Activated T-helper 1 cell treated with anti-CD3 and anti-CD28 coated beads, Interleukin-2, amount 50 U/mL, for 16 hours (primary cell): ENCODE measurements at regions not wholly inside any gene's neighbourhood (a gene's known extent, or its start where the extent isn't known, plus 50 kb on each side); places are given as distances from the start of the nearest gene placed in this dataset.

ENCODE experiments used
- DNase-seq, 2 donors: peaks; one replicate each; pipeline ENCODE4 v3.0.0-alpha.2; 2020; ENCODE audit warnings: low read depth in 1 of 2, low spot score in 1 of 2

DNA sequence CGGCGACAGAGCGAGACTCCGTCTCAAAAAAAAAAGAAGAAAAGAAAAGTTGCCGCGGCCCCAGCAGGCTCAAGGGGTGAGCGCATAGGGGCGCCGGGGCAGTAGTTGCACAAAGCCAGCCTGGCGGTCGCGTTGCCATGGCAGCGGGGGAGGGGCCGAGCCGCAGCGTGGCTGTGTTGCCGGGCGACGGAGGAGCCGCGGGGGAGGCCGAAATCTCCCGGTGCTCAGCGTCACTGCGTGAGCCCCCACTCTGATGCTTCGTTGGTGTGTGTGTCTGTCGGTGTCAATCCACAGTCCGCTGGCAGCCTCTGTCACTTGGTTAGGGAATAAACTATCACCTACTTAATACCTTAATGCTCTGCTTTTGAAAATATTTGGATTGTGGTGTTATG is 82.9 kb upstream of the C1QTNF9B start:
- DNase-seq, result peak; percentile 55 to 72

DNA sequence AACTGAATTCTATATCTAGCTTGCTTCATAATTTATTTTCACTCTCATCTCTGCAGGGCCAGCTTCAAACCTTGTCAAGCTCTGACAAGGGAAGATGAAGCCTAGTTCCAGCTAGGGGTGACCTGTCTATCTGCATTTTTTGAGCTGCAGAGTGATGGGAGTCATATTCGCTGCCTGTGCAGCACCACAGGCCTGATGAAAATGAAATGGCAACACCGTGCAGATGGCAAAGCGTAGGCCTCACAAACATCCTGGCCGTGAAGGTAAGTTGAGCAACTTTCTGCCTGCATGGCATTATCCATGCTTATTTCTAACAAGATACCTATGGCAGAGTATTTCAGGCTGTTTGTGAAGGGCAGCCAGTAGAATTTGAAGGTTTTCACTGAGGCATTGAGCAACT is 86.4 kb upstream of the C1QTNF9B start:
- no peak for DNase-seq

DNA sequence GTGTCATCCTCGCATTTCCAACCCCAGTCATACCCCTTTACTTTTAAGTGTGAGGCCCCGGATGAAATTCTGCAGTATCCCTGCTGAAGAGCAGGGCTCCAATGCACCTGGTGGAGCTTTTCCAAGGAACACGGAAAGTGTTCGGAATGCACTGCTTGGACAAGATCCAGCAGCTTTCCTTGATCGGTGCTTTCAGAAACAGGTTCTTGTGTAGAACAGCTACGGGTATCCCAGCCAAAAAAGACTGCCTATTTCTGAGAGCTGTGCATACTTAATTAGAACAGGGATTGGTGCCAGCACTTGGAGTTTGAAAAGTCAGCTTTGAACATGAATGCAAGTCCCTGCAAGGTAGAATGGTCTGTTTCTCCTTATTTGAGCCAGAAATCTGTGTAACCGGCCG is 87.2 kb upstream of the C1QTNF9B start:
- no peak for DNase-seq

DNA sequence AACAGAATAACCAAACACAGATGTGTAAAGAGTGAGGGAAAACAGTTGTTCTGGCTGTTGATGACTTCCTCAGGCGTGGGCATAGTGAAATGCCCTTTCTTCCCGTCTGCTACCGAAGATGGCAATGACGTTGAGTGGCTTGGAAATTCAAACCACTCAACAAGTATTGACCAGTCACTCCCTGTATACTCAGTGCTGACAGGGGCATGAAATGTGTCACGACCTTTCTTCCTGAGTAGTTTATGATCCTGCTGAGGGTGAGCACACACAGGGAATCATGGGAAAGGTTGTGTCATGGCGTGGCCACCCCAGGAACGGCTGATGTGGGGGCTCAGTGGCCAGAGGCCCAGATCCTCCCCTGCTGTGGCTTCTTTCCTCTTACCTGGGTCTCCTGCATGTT is 87.8 kb upstream of the C1QTNF9B start:
- no peak for DNase-seq

DNA sequence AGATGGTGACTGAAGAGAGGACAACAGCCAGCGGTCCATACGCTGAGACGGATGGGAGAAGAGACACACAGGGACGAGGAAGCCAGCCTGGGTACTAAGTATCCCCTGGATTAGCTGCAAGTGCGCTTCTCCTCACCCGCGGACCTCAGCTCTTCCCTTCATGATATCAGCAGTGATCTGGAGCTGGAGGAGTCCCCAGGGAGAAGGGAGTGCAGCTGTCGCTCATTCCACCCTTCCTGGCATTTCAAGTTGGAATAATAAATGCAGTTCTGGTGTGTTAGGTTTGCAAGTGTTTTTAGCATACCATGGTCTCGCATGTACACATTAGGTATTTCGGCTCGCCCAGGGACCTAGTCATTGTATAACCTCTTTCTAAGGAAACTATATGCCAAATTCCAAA is 88.5 kb upstream of the C1QTNF9B start:
- no peak for DNase-seq

DNA sequence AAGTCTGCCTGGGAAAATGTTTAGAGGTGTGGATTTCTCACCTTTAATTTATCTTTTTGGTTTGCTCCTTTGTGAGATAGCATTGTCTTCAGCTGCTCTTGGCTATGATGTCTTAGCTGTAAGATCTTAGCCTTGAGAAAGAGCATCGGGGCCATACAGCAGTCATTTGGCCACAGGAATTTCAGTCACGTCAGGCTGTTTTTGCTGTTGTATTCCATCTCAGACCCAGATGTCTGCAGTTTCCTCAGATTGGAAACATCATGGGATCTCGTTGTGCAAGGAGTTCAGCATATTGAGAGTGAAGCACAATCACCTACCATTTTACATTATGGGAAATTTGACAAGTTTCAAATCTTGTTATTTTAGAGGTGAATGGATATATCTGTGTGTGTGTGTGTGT is 89.3 kb upstream of the C1QTNF9B start:
- DNase-seq, result no peak

DNA sequence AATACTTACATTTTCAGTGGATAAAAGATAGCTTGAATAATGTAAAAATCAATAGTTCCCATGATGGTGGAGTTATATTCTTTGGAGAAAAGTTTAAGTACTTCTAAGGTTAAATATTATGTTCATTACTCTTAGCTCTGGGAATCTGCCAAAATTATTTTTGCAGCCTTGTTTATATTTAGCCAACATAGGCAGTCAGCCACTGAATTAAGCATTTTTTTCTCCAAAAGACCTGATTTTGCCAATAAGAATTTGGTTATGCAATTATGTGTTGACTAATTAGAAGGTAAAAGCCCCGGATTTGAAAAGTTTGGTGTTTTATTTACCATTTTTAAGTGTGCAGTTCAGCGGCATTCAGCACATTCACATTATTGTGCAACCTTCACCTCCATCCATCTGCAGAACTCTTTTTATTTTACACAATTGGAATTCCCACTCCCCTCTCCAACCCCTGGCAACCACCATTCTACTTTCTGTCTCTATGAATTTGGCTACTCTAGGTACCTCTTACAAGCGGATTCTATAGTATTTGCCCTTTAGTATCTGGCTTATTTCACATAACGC is 90.1 kb upstream of the C1QTNF9B start:
- DNase-seq, result no peak

DNA sequence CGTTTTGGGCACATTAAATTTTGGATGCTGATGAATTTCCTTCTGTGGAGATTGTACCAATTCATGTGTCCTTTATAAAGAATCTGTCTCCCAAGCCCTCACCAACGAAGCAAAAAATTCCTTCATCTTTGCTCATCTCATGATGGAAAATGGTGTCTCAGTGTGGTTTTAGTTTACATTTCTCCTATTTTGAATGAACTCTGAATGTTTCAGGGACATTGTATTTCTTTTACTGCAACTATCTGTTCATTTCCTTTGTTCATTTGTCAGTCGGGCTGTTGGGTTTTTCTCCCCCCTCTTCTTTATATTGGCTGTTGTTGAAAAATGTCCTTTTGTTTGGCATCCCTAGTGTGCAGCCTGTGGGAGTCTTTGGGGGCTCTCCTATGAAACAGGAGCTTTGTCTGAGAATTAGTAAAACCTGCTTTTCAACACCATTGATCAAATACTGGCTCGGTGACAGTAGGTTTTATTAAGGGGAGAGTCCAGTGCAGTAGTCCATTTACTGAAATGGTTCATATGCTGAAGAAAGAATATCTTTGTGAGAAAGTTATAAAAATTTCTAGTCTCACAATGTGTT is 91.3 kb upstream of the C1QTNF9B start:
- no peak for DNase-seq

DNA sequence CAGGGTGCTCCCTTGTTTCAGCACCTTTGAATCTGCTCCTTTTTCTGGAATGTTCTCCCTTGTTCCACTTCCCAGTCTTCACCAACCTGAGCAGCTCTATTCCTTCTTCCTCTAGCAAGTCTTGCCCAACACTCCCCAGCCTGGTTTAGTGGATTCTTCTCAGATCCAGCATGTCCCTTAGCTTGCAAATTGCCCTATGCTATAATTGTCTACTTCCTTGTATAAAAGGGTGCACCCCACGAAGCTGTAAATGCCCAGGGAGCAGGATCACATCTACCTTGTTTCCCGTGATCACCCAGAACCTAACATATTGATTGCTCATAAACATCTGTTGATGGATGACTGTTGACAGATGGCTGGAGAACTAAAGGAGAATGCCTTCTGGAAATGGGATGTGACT is 93.2 kb upstream of the C1QTNF9B start:
- no peak for DNase-seq

DNA sequence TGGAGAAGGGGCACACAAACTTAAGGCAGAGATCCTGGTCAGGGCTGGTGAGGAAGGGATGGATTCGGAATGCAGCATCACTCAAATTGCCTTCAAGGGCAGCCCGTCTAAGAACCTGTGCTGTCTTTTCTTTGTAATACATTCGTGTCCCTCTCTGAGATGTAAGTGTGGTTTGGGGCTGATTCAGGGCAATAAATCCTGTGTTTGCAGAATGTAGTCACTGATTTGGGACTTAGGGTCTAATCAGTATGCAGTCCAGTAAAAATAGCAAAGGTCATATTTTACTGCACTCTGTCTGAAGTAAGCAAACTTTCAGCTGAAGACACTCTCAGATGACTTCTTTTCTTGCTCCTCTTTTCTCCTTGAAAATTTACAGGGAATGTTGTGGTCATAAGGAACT is 93.8 kb upstream of the C1QTNF9B start:
- no peak for DNase-seq

DNA sequence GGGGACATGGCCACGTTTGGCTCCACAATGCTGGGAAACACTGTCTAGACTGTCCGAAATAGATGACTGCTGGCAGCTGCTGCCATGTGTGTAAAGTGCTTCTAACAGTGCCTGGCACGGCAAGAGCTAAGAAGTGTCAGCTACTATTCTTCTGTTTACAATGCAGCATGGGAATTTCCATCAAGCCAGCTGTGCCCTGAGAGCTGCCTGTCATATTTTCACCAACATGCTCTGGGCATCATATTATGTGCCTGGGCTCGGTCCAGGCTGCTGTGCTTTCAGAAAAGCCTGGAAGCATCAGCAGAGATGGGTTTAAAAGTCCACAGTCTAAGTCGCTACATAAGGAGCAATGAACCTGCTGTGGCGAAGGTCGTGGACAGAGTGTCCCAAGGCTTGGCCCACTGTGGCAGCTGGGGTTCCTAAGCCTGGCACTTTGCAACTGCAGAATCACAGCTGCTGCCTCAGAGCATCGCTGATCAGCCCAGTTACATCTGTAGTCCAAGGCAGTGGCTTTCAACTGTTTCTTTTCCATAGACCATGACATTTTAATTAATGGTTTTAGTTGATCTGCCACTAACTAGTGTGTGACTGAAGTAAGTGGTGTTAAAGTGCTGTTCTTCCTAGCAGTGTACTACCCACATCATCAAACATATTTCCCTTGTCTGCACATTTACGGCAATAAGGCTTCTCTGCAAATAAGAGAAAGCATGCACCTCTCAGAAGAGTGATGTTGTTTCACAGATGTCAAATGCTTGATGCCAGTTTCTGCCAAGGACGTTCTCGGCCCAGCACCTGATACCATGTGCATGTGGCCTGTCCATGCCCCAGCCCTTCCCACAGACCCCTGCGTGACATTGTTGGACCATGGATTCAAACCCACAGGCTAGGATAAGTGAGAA is 95.7 kb upstream of the C1QTNF9B start:
- DNase-seq, result no peak

DNA sequence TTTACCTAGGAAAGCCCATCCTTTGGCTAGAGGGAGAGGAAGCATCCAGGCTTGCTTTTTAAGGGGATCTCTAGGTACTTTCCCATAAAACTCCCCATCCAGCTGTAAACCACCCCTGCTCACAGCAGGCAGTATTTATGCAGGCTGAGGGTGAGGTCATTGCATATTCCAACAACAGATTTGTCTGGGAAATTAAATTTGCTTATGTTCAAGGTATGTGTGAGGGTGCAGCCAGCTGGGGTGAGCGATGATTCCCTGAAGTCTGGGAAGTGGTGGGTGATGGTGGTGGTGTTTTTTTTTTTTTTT is 96.3 kb upstream of the C1QTNF9B start:
- no peak for DNase-seq

DNA sequence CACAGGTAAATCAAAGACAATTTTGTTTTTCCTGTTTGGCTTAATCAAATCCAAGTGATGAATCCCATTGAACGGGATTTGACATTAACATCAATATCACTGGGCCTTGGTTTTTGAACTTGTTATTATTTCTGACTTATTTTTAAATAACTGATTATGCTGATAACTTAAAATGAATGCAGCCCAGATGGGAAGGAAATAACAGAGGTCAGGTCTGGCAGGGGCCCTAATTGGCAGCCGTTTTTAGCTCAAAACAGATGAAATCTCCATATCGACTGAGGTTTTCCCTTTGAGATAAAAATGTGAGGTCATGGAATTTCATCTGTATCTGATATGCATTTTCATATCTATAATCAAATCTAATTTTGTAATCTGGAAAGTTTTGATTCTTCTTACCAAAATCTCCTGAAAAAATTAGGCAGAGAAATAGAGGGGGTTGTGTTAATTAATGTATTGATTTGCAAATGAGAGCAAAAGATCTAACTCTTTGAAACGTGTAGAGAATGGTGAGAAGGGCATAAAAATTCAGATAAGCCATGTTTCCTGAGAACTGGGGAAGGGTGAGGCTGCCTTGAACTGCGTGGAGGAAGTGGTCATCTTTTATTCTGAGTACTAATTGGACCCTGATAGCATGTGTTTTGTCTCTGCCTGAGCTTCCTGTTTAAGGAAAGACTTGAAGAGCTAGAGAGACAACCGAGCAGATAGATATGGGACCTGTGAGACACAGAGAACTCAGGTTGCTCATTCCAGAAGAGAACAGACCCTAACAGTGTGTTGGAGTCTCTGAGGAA is 98.2 kb upstream of the C1QTNF9B start:
- DNase-seq, result no peak

DNA sequence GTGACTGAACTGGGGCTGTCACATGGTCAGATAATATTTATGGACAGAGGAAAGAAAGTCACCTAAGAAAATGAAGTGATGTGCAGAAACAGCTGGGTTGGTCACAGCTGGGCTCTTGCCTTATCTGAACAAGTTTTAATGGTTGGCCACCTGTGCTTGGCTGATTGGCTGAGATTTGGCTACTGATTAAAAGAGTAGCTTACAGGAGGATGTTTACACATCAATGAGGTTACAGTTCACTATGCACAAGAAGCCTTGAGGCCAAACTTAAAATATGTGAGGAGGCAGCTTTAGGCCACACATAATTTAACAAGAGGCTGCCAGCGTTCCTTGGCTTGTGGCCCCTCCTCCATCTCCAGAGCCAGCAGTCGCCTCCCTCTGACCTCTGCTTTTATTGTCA is 99.2 kb upstream of the C1QTNF9B start:
- no peak for DNase-seq

DNA sequence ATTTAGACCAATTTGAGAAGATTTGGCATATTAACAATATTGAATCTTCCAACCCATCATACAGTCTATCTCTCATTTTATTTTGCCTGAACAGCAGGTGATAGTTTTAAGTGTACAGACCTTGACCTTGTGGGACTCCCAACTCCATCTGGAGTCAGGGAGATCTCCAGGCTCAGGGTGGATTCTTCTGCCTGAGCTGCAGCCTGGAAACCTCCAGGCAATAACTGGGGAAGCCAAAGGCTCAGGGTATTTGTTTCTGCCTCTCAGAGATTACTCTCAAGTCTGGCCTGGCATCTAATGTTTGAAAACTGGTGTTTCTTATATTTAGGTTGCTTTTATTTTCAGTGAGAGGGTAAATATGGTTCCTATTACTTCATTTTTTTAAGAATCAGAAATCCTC is 102.1 kb upstream of the C1QTNF9B start:
- DNase-seq, result no peak

DNA sequence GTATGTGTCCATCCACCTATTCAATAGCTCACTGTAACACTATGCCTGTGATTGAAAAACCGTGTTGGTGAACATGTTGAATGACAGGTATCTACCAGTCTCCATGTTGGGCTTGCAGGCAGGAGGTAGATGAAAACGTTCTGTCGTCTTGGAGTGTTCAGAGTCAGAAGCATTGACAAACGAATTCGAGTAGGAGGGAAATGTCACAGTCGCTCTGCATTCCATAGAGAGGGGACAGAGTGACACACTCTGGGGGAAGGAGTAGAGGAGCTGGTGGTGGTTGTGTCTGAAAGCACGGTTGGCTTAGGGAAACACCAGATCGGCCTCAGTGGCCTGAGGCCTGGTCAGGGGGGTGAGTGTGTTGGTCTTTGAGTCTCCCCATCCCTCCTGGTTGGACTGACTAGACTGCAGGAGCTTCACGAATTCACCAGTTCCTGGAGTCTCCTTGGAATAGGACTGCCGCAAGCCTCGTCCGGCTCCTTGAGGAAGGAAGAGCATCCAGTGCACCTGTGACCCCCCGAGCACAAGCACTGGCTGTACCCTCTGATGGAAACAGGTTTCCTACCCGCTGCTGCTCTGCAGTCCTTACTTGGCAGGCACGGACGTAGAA is 105.0 kb upstream of the C1QTNF9B start:
- no peak for DNase-seq

DNA sequence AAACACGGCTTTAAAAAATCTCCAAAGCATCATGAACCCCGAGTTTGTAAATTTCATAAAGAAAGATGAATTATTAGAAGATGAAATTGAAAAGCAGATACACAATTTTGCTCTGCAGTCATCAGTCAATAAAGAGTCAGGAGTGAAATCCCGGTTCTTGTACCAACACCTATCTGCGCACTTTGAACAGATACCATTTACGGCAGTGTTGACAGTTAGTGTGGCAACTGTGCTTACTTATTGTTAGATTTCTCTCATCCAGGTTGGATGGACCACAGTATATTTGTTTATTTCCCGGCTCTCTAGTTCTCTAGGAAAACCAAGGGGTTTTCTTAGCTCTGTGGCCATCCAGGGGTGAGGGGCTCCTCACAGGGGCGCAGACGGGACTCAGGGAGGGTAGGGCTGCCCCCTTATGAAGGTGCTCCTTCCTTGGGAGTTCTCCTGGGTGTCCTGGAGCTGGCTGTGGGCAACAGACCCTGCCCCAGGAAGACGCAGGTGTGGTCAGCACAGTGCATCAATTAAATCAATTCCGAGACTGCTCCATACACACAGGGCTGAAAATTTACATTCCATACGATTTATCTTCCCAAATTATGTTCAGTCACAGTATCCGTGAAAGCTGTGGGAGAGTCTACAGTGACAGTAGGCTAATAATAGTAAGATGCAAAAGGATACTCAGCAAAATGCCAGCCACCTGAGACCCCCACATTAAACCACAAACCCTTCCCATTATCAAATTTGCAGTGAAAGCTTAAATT is 107.0 kb upstream of the C1QTNF9B start:
- no peak for DNase-seq

DNA sequence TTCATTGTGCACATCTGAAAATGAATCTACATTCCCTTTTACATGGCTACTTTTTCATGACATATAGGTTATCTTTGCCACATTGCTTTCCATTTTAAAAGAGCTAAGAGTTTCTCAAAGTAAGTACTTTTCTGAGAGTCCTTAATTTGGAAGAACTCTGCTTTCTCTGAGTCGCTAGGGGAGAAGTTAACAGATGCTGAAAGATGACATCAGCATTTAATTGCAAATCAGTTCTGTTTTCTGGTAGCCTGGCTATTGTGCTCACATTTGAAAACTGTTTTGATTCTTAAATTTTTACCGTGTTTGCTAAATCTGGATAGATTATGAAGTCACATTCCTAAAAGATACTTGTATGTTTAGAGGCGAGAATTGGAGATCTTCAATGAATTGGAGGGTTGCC is 107.7 kb upstream of the C1QTNF9B start:
- DNase-seq, result no peak

DNA sequence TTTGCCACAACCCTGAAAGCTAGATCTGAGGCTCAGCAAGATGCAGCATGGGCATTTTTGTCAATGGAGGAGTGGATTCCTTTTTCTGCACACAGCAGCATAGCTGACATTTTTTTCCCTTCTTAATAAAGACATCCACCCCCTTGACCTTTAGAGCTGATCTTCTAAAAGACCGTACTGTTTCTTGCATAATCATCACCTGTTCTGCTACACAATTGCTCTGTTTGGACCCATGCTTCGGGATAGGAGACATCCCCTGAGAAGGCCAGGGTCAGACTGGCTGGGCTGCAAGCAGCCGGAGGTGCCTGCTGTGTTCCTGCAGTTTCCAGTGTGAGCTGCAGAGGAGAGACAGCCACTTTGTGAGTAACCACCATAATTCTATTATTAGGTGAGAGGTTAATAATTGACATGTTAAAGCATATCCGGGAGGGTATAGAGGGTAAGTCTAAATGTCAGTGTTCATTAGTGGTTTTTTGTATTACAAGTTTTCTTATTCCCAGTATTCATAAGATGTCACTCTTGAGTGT is 108.5 kb upstream of the C1QTNF9B start:
- DNase-seq, result no peak

DNA sequence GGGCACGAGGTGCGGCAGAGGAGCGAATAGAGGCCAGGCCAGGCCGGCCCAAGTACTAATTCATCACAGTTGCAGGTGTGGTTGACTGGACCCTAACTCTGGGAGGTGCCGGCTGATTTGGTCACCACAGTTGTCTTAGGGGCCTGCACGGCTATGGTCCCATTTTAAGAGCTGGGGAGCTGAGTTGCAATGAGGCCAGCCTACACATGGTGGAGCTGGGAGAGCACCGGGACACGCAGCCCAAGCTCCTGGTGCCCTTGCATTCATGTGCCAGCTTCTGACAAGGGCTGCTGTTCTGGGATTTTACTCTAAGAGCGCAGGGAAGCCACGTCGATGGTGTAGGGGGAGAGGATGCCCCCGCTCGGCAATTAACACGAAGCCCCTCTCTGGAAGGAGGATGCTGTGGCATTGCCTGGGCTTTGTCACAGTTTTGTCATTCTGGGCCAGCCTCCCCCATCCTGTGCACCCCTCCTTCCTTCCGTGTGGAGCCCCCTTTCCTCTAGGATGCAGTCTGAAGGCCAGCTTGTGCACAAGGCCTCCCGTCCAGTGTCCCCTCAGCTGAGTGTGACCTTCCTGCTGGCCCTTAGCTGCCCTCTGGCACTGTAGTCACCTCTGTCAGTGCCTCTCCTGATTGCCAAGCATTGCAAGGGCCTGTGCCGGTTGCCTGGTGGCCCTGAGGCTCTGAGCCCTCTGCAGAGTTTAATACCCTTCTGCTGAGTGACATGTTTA is 109.4 kb upstream of the C1QTNF9B start:
- DNase-seq, result no peak
